ENCODE measurements at regions not wholly inside any gene's neighbourhood (a gene's known extent, or its start where the extent isn't known, plus 50 kb on each side); places are given as distances from the start of the nearest gene placed in this dataset.

- no peak for DNase-seq
Measured at GRCh38 chr14:97273540-97273939, 476.4 kb downstream of the VRK1 start.

GRCh38 chr14:97274626-97275025 is 477.4 kb downstream of the VRK1 start:
- no peak for DNase-seq

GRCh38 chr14:97275276-97275675 is 478.1 kb downstream of the VRK1 start:
- DNase-seq = no peak

DNA sequence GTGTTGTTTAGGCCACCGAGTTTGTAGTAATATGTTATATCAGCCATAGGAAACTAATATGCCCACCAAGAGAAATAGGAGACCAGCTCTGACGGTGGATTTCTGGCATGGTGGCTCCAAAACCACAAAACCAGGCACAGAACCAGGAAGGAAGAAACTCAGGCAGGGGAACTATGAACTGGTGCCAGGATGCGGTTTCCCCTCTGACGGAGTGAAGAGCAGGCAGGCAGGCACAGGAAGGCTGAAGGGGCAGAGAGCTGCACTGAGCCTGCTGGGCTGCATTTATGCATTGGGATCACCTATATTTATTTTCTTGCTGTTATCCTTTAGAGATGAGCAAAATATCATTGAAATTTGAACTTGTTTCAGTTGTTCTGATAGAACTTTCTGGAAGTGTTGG is 479.4 kb downstream of the VRK1 start:
- no peak for DNase-seq

DNA sequence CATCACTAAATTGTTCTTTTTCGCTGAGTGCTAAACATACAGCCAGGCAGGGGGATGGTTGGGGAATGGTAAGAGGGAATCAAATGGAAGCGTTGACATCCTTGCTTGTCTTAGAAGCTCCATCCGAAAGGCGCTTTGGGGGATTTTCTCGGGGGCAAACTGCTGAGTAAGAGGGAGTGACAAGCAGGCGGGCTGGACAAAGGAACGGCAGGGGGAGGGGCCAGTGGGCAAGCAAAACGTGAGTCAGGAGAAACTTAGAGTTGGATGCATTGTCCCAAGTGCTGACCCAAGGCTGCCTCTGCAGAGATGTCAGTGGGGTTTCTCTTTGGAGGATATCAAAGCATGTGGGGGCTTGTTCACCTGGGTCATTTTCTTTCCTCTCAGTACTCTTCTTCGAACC is 480.5 kb downstream of the VRK1 start:
- no peak for DNase-seq

- no peak for DNase-seq
Measured at GRCh38 chr14:97280526-97280925, 483.3 kb downstream of the VRK1 start.

GRCh38 chr14:97281741-97282140 is 484.6 kb downstream of the VRK1 start:
- DNase-seq = no peak

GRCh38 chr14:97282210-97283004 is 485.2 kb downstream of the VRK1 start:
- DNase-seq = no peak

GRCh38 chr14:97283005-97283403 is 485.8 kb downstream of the VRK1 start:
- DNase-seq = no peak

- no peak for DNase-seq
Measured at GRCh38 chr14:97283426-97283825, 486.2 kb downstream of the VRK1 start.

DNA sequence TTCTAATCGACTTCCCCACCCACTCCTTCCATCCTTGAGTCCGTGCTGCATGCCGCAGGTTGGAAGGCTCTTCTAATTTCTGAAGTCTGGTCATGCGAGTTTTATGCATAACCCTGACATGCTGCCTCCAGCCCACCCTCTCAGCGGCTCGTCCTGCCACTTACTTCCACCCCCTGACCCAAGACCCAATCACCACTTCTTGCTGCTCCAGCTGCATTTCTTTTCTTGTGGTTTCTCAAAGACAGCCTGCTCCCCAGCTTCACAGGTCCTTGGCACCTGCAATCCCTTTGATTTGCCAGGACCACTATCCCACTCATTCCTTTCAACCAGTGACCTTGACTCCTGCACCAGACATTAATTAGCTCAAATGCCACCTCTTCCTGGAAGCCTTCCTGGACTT is 486.7 kb downstream of the VRK1 start:
- no peak for DNase-seq

DNA sequence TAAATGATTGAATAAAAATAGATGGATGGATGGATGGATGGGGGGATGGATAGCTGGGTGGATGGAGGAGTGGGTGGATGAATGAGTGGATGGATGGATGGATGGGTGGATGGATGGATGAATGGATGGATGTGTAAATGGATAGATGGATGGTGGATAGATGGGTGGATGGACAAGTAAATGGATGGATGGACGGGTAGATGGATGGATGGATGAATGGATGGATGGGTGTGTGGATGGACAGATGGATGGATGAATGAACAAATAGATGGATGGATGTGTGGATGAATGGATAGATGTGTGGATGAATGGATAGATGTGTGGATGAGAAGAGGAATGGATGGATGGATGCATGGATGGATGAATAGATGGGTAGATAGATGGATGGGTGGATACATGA is 490.8 kb downstream of the VRK1 start:
- no peak for DNase-seq

DNA sequence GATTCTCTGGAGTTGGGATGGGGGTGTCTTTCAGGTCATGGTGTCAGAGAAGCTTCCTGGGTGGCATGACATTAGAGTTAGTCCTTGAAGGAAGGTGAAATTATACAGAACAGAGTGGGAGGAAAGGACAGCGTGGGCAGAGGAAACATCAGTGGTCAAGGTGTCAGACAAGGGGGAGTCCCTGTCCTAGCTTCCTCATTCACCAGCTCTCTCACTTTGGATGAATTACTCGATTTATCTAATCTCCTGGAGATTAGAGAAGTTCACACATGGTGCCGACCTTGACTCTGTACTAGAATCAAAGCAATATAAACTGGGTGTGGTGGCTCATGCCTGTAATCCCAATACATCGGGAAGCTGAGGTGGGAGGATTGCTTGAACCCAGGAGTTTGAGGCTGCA is 492.9 kb downstream of the VRK1 start:
- DNase-seq = no peak

- no peak for DNase-seq
Measured at GRCh38 chr14:97290977-97291376, 493.8 kb downstream of the VRK1 start.

- DNase-seq = no peak
Measured at GRCh38 chr14:97293659-97294058, 496.5 kb downstream of the VRK1 start.

DNA sequence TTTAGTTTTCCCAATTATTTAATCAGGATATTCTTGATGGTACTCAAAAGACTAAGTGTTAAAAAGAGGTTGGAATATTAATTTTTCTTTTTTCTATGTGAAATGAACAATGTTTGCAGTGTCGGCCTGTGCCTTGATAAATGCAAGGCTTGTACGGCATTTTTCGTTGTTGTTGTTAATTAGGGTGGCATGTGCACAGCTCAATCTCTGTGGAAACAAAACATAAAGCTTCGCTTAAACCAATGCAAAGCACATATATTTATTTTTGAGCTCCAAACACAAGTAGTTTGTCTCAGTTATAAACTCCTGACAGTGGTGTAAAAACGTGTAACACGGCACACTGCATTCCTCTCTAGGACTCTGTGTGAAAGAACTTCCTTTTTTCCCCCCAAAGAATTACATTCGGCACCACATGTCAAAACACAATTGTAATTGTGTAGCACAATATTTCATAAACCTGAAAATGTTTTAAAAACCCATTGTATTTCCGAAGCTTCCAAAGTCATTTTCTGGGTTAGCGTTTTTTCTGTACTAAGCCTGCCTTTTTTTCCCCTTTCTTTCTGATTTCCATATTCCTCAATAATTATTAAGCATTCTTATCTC is 498.0 kb downstream of the VRK1 start:
- DNase-seq = no peak

DNA sequence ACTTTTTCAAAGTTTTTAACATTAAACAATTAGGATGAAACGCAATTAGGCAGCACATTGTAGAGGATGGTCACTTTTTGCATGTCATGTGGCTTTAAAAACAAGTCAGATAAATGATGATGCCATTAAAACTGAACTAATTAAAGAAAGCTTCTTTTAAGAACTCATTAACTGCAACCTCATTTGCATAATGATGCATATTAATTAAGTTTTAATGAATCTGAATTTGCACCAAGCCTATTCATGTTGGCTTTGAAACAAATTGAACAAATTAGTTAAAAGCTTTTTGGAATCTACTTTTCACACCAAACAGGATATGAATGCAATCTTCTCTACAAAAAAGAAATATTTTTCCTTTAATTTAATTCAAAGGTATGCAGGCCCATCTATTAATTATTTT is 499.0 kb downstream of the VRK1 start:
- DNase-seq = no peak

DNA sequence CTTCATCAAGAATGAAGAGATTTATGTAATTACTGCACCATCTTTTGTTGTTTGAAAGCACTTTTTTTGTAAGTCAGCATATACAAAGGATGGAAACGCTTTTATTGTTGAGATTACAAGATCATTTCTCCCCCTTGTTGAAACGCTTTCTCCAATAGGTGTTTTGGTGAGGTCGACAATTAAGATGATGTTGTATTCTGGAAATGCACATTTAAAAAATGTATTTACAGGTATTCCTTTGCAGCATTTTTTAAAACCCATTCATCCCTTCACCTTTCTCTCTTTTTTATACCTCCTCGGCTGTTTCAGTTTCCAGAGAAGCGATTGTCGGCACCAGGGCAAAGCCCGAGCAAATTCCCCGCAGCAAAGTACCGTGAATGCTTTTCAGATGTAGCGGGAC is 499.9 kb downstream of the VRK1 start:
- no peak for DNase-seq

DNA sequence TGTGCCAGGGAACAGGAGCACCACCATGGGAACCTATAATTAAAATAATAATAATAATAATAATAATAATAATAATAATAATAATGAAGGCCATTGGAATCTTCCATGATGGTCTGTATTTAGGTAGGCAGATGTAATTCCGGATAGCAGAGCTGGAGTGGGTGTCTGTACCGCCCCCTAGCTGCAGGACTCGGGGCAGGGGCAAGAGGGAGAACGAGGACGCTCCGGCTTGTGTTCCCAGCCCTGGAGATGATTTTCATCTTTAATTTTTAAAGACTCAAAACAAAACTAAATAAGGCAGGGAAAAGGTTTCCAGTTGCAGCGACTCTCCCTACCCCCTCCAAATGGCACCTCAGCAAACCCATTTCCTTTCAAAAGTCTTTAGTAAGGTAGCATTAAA is 501.1 kb downstream of the VRK1 start:
- DNase-seq = no peak

- no peak for DNase-seq
Measured at GRCh38 chr14:97298736-97299135, 501.6 kb downstream of the VRK1 start.

DNA sequence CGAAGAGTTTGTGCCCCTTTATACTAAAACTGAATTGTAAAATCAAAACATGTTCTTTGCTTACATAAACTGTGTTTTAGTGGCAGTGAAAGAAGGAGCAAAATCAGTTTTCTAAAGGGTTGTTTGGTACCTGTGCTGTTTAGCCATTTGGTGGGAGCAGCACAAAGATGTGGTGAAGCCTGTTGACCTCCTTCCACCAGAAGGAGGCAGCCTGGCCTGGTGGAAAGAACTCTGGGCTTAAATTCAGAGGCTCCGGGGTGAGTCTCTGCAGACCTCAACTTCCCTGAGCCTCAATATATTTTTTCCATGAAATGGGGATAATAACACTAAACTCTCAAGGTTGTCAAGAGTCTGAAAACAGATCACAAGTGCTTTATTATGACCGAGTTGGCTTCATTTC is 502.5 kb downstream of the VRK1 start:
- no peak for DNase-seq

DNA sequence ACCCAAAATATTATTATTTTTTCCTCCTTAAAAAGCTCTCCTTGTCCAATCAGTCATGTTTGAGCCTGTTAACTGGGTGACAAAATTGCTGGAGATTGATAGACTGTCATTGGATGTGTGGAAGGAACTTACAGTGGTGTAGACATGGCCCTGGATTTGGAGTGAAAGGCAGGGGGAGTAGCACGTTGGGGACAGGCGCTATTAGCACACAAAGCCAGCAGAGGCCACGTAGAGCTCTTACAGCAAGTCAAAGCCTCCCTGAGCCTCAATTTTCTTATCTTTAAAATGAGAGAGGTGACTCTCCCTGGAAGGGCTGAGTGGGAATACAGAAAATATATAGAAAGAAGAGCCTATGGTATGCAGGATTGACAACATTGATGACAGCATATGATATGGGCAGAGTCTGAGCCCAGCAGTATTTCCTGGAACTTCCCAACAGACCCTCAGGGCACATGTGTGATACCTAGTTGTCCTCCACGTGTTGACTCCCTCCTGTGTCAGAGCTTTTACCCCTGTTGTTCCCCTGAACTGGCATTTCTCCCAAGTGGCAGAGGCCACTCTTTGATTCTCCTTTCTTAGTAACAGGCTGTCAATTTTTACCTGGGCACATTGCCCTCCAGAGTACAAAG is 504.9 kb downstream of the VRK1 start:
- DNase-seq = no peak

GRCh38 chr14:97306133-97306759 is 509.1 kb downstream of the VRK1 start:
- DNase-seq = no peak

- no peak for DNase-seq
Measured at GRCh38 chr14:97306760-97307246, 509.6 kb downstream of the VRK1 start.
